Neural cell (in vitro differentiated cells): ENCODE measurements at regions not wholly inside any gene's neighbourhood (a gene's known extent, or its start where the extent isn't known, plus 50 kb on each side); places are given as distances from the start of the nearest gene placed in this dataset.
"Not testable (repeated sequence)": the region's sequence is repeated elsewhere in the genome, so short reads cannot be mapped to it uniquely, and the experiment has no call there.

ENCODE experiments used
- EP300 ChIP-seq: fragments of 450-650 bp; conservative IDR thresholded peaks from 2 replicates; pipeline ENCODE4 v1.6.1; 2014; ENCODE audit warnings: antibody characterized with exemption, mild to moderate bottlenecking, moderate library complexity; ENCODE audit not compliant: poor library complexity, severe bottlenecking
- EZH2 ChIP-seq: fragments of 200-600, 300-800 bp; shearing (Covaris generic), sonication (generic); IDR thresholded peaks from 2 replicates; pipeline ENCODE4 v1.6.1; 2014; ENCODE audit warnings: antibody characterized with exemption, low read length, borderline replicate concordance, mild to moderate bottlenecking; ENCODE audit not compliant: insufficient read depth, poor library complexity, severe bottlenecking
- MXI1 ChIP-seq: fragments of 450-650 bp; conservative IDR thresholded peaks from 2 replicates; pipeline ENCODE4 v1.6.1; 2014; ENCODE audit warnings: antibody characterized with exemption, mild to moderate bottlenecking; ENCODE audit not compliant: poor library complexity, severe bottlenecking
- POLR2AphosphoS5 ChIP-seq: IDR thresholded peaks from 2 replicates; pipeline ENCODE4 v1.6.1; 2012
- RAD21 ChIP-seq: fragments of 450-650 bp; conservative IDR thresholded peaks from 2 replicates; pipeline ENCODE4 v1.6.1; 2014; ENCODE audit warnings: antibody characterized with exemption, mild to moderate bottlenecking, moderate library complexity
- SMC3 ChIP-seq: fragments of 450-650 bp; conservative IDR thresholded peaks from 2 replicates; pipeline ENCODE4 v1.6.1; 2014; ENCODE audit warnings: antibody characterized with exemption, mild to moderate bottlenecking, moderate library complexity; ENCODE audit not compliant: poor library complexity
- TAF1 ChIP-seq: IDR thresholded peaks from 2 replicates; pipeline ENCODE4 v1.6.1; 2012; ENCODE audit warnings: low read depth
- TF ChIP-seq, protein P1 (sequence below): fragments of 450-650 bp; IDR thresholded peaks from 2 replicates; pipeline ENCODE4 v1.5.1; 2014; ENCODE audit warnings: antibody characterized with exemption, mild to moderate bottlenecking, moderate library complexity; ENCODE audit not compliant: poor library complexity, severe bottlenecking

DNA sequence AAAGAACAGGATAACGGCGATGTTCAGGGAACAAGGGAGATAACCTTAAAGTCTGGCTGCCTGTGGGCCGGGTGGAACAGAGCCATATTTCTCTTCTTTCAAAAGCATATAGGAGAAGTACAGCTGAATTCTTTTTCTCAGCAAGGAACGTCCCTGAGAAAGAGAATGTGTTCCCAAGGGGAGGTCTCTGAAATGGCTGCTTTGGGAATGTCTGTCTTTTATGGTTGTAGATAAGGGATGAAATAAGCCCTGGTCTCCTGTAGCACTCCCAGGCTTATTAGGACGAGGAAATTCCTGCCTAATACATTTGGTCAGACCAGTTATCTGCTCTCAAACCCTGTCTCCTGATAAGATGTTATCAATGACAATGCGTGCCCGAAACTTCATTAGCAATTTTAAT, 490.5 kb downstream of the DMAC1 start:
- TF ChIP-seq, protein P1, sequence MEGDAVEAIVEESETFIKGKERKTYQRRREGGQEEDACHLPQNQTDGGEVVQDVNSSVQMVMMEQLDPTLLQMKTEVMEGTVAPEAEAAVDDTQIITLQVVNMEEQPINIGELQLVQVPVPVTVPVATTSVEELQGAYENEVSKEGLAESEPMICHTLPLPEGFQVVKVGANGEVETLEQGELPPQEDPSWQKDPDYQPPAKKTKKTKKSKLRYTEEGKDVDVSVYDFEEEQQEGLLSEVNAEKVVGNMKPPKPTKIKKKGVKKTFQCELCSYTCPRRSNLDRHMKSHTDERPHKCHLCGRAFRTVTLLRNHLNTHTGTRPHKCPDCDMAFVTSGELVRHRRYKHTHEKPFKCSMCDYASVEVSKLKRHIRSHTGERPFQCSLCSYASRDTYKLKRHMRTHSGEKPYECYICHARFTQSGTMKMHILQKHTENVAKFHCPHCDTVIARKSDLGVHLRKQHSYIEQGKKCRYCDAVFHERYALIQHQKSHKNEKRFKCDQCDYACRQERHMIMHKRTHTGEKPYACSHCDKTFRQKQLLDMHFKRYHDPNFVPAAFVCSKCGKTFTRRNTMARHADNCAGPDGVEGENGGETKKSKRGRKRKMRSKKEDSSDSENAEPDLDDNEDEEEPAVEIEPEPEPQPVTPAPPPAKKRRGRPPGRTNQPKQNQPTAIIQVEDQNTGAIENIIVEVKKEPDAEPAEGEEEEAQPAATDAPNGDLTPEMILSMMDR = not testable (repeated sequence)
- TF ChIP-seq RAD21, POLR2AphosphoS5, EZH2, EP300, TAF1, SMC3, MXI1: not testable (repeated sequence)
